ENCODE measurements at regions not wholly inside any gene's neighbourhood (a gene's known extent, or its start where the extent isn't known, plus 50 kb on each side); places are given as distances from the start of the nearest gene placed in this dataset.

GRCh38 chr6:102340311-102340710, 946.8 kb downstream of the GRIK2 start:
- Histone ChIP-seq H3K27me3 (replicated peaks; ENCODE audit: control insufficient read depth, insufficient read depth, low read length) (no peaks in the 10 kb centered on the region), H3K4me3 (replicated peaks; ENCODE audit: low read depth, low read length) (no peak overlapping the region), H3K36me3 (ENCODE audit: control insufficient read depth, insufficient read depth, low read length) (no peaks in the 10 kb centered on the region)
- TF ChIP-seq CTCF (IDR thresholded peaks at IDR 0.05; ENCODE audit: insufficient read depth, low read length, poor library complexity, severe bottlenecking): no peak
- no peak for DNase-seq (ENCODE audit: extremely low read depth, insufficient read length)

- H3K27me3 ChIP-seq (replicated peaks; ENCODE audit: control insufficient read depth, insufficient read depth, low read length): no peaks in the 10 kb centered on the region
- no peak for TF ChIP-seq CTCF (IDR thresholded peaks at IDR 0.05; ENCODE audit: insufficient read depth, low read length, poor library complexity, severe bottlenecking)
- no peak for DNase-seq (ENCODE audit: extremely low read depth, insufficient read length)
- H3K4me3 ChIP-seq (replicated peaks; ENCODE audit: low read depth, low read length): no peak overlapping the region
- H3K36me3 ChIP-seq (ENCODE audit: control insufficient read depth, insufficient read depth, low read length): no peaks in the 10 kb centered on the region
Observed at GRCh38 chr6:102333736-102334135, 940.2 kb downstream of the GRIK2 start.

GRCh38 chr6:102327697-102328225, 934.3 kb downstream of the GRIK2 start:
- H3K36me3 ChIP-seq (ENCODE audit: control insufficient read depth, insufficient read depth, low read length): no peaks in the 10 kb centered on the region
- no peak for DNase-seq (ENCODE audit: extremely low read depth, insufficient read length)
- H3K4me3 ChIP-seq (replicated peaks; ENCODE audit: low read depth, low read length): no peak overlapping the region
- H3K27me3 ChIP-seq (replicated peaks; ENCODE audit: control insufficient read depth, insufficient read depth, low read length): no peaks in the 10 kb centered on the region
- TF ChIP-seq CTCF (IDR thresholded peaks at IDR 0.05; ENCODE audit: insufficient read depth, low read length, poor library complexity, severe bottlenecking): no peak

- Histone ChIP-seq H3K36me3 (ENCODE audit: control insufficient read depth, insufficient read depth, low read length) (no peaks in the 10 kb centered on the region), H3K27me3 (replicated peaks; ENCODE audit: control insufficient read depth, insufficient read depth, low read length) (no peaks in the 10 kb centered on the region), H3K4me3 (replicated peaks; ENCODE audit: low read depth, low read length) (no peak overlapping the region)
- TF ChIP-seq CTCF (IDR thresholded peaks at IDR 0.05; ENCODE audit: insufficient read depth, low read length, poor library complexity, severe bottlenecking): no peak
- no peak for DNase-seq (ENCODE audit: extremely low read depth, insufficient read length)
Observed at GRCh38 chr6:102313699-102314098, 920.2 kb downstream of the GRIK2 start.

GRCh38 chr6:102309700-102310099, 916.2 kb downstream of the GRIK2 start:
- TF ChIP-seq CTCF (IDR thresholded peaks at IDR 0.05; ENCODE audit: insufficient read depth, low read length, poor library complexity, severe bottlenecking): no peak
- H3K36me3 ChIP-seq (ENCODE audit: control insufficient read depth, insufficient read depth, low read length): no peaks in the 10 kb centered on the region
- H3K4me3 ChIP-seq (replicated peaks; ENCODE audit: low read depth, low read length): no peak overlapping the region
- DNase-seq (ENCODE audit: extremely low read depth, insufficient read length): no peak
- H3K27me3 ChIP-seq (replicated peaks; ENCODE audit: control insufficient read depth, insufficient read depth, low read length): no peaks in the 10 kb centered on the region

GRCh38 chr6:102300350-102300749, 906.8 kb downstream of the GRIK2 start:
- Histone ChIP-seq H3K4me3 (replicated peaks; ENCODE audit: low read depth, low read length) (no peak overlapping the region), H3K36me3 (ENCODE audit: control insufficient read depth, insufficient read depth, low read length) (no peaks in the 10 kb centered on the region), H3K27me3 (replicated peaks; ENCODE audit: control insufficient read depth, insufficient read depth, low read length) (no peaks in the 10 kb centered on the region)
- no peak for TF ChIP-seq CTCF (IDR thresholded peaks at IDR 0.05; ENCODE audit: insufficient read depth, low read length, poor library complexity, severe bottlenecking)
- no peak for DNase-seq (ENCODE audit: extremely low read depth, insufficient read length)
